SK-N-SH (cell line): ENCODE measurements at regions not wholly inside any gene's neighbourhood (a gene's known extent, or its start where the extent isn't known, plus 50 kb on each side); places are given as distances from the start of the nearest gene placed in this dataset.

Experiments used
- EP300 ChIP-seq, 2 experiments: IDR thresholded peaks; 2 replicates each; pipeline versions ENCODE4 v1.4.0 to v1.6.1; 2012; ENCODE audit warnings: borderline replicate concordance in 1 of 2, low read depth in 1 of 2, low read length in 1 of 2
- EZH2phosphoT487 ChIP-seq: fragments of 200-600 bp; sonication (generic); IDR thresholded peaks from 2 replicates; pipeline ENCODE4 v1.6.1; 2017; ENCODE audit warnings: low read depth, mixed run types, mild to moderate bottlenecking, antibody characterized with exemption, moderate library complexity, borderline replicate concordance
- GABPA ChIP-seq: IDR thresholded peaks from 2 replicates; pipeline ENCODE4 v1.4.0; 2012; ENCODE audit warnings: low read depth, mild to moderate bottlenecking
- JUND ChIP-seq: IDR thresholded peaks from 2 replicates; pipeline ENCODE4 v1.4.0; 2012
- POLR2AphosphoS5 ChIP-seq: IDR thresholded peaks from 2 replicates; pipeline ENCODE4 v1.6.1; 2012; ENCODE audit warnings: low read depth, low read length
- RAD21 ChIP-seq: IDR thresholded peaks from 2 replicates; pipeline ENCODE4 v1.6.1; 2012; ENCODE audit warnings: mild to moderate bottlenecking, low read length
- TAF1 ChIP-seq: IDR thresholded peaks from 2 replicates; pipeline ENCODE4 v1.6.1; 2012; ENCODE audit warnings: low read depth, mild to moderate bottlenecking, low read length, moderate library complexity, borderline replicate concordance
- TF ChIP-seq, protein P1 (sequence below): fragments of 200-600 bp; sonication (generic); IDR thresholded peaks from 2 replicates; pipeline ENCODE4 v1.6.1; 2017; ENCODE audit warnings: antibody characterized with exemption, mild to moderate bottlenecking, moderate library complexity

DNA sequence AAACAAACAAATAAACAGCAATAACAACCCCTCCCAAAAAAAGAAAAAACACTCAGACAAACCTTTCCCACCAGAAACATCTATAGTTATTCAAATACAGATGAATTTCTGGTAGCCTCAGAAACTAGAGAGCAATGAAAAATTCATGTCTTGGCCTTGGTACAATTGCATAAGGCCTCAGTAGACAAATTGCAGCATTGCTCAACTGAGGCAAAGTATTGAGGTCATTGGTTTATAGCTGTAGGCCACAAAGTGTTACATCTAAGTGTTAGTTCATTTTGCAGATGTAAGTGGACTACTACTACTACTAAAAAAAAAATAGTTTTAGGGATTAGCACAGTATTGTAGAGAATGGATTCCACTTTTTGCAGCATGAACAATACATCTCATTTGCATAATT lies 2268.3 kb downstream of the ARAP2 start:
- no peak for TF ChIP-seq TAF1
- TF ChIP-seq, protein P1, sequence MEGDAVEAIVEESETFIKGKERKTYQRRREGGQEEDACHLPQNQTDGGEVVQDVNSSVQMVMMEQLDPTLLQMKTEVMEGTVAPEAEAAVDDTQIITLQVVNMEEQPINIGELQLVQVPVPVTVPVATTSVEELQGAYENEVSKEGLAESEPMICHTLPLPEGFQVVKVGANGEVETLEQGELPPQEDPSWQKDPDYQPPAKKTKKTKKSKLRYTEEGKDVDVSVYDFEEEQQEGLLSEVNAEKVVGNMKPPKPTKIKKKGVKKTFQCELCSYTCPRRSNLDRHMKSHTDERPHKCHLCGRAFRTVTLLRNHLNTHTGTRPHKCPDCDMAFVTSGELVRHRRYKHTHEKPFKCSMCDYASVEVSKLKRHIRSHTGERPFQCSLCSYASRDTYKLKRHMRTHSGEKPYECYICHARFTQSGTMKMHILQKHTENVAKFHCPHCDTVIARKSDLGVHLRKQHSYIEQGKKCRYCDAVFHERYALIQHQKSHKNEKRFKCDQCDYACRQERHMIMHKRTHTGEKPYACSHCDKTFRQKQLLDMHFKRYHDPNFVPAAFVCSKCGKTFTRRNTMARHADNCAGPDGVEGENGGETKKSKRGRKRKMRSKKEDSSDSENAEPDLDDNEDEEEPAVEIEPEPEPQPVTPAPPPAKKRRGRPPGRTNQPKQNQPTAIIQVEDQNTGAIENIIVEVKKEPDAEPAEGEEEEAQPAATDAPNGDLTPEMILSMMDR = no peak
- no peak for TF ChIP-seq EZH2phosphoT487
- no peak for TF ChIP-seq RAD21
- TF ChIP-seq EP300 (IDR thresholded peaks at IDR 0.05; ENCODE audit: borderline replicate concordance in 1 of 2, low read depth in 1 of 2, low read length in 1 of 2) = no peak
- TF ChIP-seq GABPA = no peak
- TF ChIP-seq JUND = no peak
- TF ChIP-seq POLR2AphosphoS5 = no peak
